ENCODE measurements at regions not wholly inside any gene's neighbourhood (a gene's known extent, or its start where the extent isn't known, plus 50 kb on each side); places are given as distances from the start of the nearest gene placed in this dataset.

DNA sequence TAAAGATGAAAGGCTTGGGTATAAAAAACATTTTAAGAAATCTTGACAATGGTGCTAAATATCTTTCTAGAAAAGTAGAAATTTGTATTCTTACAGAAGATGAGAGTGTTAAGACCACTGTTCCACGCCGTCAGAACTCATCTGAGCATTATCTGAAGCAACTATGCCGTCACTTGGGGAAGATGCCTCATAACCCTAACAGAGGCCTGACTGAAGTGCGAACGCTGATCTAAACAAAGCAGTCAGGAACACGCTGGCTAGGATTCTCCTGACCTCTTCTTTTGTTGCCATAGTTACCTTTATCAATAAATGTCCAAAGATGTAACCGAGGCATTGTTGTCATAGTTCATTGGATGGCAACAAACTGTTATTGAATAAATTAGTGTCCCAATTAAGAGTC is 612.4 kb downstream of the LTN1 start:
- H3K9me3 Mint-ChIP-seq: no peaks in the 10 kb centered on the region
- H3K36me3 Mint-ChIP-seq (ENCODE audit: low read depth): no peaks in the 10 kb centered on the region
- no peaks in the 10 kb centered on the region for H3K4me1 Mint-ChIP-seq (ENCODE audit: low read depth)
- H3K4me3 Mint-ChIP-seq: no peak overlapping the region
- intact Hi-C loops (cut with micrococcal nuclease): no loop called here
- no peak overlapping the region for H3K27ac Mint-ChIP-seq
- H3K27me3 Mint-ChIP-seq (ENCODE audit: low read depth): peaks cover 5% of the 10 kb centered on the region
- no peak for DNase-seq
- CTCF ChIA-PET: no interaction called here

DNA sequence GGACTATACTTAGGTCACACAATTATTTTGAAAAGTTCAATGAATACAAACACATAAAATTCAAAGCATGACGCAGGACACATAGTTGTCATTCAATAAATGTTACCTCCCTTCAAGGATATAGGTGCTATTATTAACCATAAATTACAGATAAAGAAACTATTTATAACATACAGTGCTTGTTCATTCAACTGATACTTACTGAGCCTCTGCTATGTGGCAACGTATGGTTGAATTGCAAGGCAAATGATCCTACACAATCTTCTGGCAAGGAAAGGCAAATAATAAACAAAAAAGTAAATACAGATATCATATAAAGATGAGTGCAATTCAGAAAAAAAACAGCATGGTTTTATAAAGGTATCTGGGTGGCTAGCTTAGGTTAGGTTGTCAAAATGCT is 614.7 kb downstream of the LTN1 start:
- no peak for DNase-seq
- CTCF ChIA-PET: no interaction called here
- Mint-ChIP-seq H3K4me3 (no peak overlapping the region), H3K36me3 (ENCODE audit: low read depth) (no peaks in the 10 kb centered on the region), H3K4me1 (ENCODE audit: low read depth) (no peaks in the 10 kb centered on the region), H3K27ac (no peak overlapping the region), H3K27me3 (ENCODE audit: low read depth) (peaks cover 5% of the 10 kb centered on the region), H3K9me3 (peaks cover 3% of the 10 kb centered on the region)
- intact Hi-C loops (cut with micrococcal nuclease): no loop called here

DNA sequence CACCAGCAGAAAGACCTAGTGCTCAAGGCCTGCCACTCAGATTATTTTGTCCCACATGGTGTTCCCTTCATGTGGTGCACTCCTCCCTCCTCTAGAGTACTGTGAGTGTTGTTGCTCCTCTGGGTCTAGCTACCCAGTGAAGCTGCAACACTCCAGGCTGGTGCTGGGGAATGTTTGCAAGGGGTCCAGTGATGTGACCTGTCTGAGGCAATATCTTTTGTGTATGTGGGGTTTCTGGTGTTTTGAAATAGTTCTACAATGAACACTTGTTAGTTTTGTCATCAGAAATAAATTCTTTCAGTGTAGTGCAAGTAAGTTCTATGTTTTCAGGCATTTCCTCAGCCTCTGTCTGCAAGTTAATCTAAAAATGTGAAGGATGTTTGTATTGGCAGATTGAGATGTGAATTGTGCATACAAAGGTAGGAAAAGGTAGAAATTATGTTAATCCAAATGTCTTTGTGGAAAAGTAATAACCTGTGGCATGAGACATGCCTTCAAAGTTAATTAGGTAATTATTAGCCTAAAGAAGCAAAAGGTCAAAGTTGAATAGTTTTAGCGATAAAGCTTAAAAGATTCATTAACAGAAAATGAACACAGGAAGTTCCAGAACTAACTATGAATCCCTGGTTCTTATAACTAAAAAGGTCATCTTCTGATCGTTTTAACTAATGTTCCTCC is 616.8 kb downstream of the LTN1 start:
- intact Hi-C loops (cut with micrococcal nuclease): no loop called here
- H3K4me3 Mint-ChIP-seq: no peak overlapping the region
- DNase-seq: no peak
- H3K36me3 Mint-ChIP-seq (ENCODE audit: low read depth): no peaks in the 10 kb centered on the region
- peaks cover 5% of the 10 kb centered on the region for H3K27me3 Mint-ChIP-seq (ENCODE audit: low read depth)
- no peaks in the 10 kb centered on the region for H3K4me1 Mint-ChIP-seq (ENCODE audit: low read depth)
- CTCF ChIA-PET: no interaction called here
- H3K27ac Mint-ChIP-seq: no peak overlapping the region
- H3K9me3 Mint-ChIP-seq: peaks cover 8% of the 10 kb centered on the region

GRCh38 chr21:28374881-28375280 is 617.8 kb downstream of the LTN1 start:
- CTCF ChIA-PET: no interaction called here
- Mint-ChIP-seq H3K4me1 (ENCODE audit: low read depth) (no peaks in the 10 kb centered on the region), H3K36me3 (ENCODE audit: low read depth) (no peaks in the 10 kb centered on the region), H3K27me3 (ENCODE audit: low read depth) (peaks cover 5% of the 10 kb centered on the region), H3K9me3 (peaks cover 8% of the 10 kb centered on the region), H3K4me3 (no peak overlapping the region), H3K27ac (no peak overlapping the region)
- no peak for DNase-seq
- intact Hi-C loops (cut with micrococcal nuclease): no loop called here

- intact Hi-C loops (cut with micrococcal nuclease): no loop called here
- no peak for DNase-seq
- no peaks in the 10 kb centered on the region for H3K36me3 Mint-ChIP-seq (ENCODE audit: low read depth)
- no peaks in the 10 kb centered on the region for H3K4me1 Mint-ChIP-seq (ENCODE audit: low read depth)
- H3K27me3 Mint-ChIP-seq (ENCODE audit: low read depth): peaks cover 5% of the 10 kb centered on the region
- no peak overlapping the region for H3K4me3 Mint-ChIP-seq
- peaks cover 8% of the 10 kb centered on the region for H3K9me3 Mint-ChIP-seq
- CTCF ChIA-PET: no interaction called here
- no peak overlapping the region for H3K27ac Mint-ChIP-seq
Observed at GRCh38 chr21:28371713-28372112, 621.0 kb downstream of the LTN1 start.

DNA sequence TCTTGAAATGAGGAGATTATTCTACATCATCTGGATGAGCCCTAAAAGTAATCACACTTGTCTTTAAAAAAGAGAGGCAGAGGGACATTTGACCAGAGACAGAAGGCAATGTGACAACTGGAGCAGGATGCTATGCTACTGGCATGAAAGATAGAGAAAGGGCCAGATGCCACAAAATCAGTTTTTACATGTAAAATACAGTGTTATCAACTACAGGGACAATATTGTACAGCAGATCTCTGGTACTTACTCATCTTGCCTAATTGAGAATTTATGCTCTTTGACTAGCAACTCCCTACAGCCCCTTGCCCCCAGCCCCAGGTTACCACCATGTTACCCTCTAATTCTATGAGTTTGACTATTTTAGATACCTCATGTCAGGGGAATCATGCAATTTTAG is 633.4 kb downstream of the LTN1 start:
- H3K27me3 Mint-ChIP-seq (ENCODE audit: low read depth): no peaks in the 10 kb centered on the region
- CTCF ChIA-PET: no interaction called here

GRCh38 chr21:28358702-28359101 is 634.0 kb downstream of the LTN1 start:
- CTCF ChIA-PET: no interaction called here
- intact Hi-C loops (cut with micrococcal nuclease): no loop called here

More for the DNA sequence above, 633.4 kb downstream of the LTN1 start:
- no peaks in the 10 kb centered on the region for H3K9me3 Mint-ChIP-seq
- H3K4me3 Mint-ChIP-seq: no peak overlapping the region
- H3K36me3 Mint-ChIP-seq (ENCODE audit: low read depth): no peaks in the 10 kb centered on the region
- intact Hi-C loops (cut with micrococcal nuclease): no loop called here
- H3K27ac Mint-ChIP-seq: no peak overlapping the region
- H3K4me1 Mint-ChIP-seq (ENCODE audit: low read depth): no peaks in the 10 kb centered on the region
- no peak for DNase-seq

GRCh38 chr21:28358170-28358569 is 634.5 kb downstream of the LTN1 start:
- CTCF ChIA-PET: no interaction called here
- Mint-ChIP-seq H3K36me3 (ENCODE audit: low read depth) (no peaks in the 10 kb centered on the region), H3K4me3 (no peak overlapping the region), H3K4me1 (ENCODE audit: low read depth) (no peaks in the 10 kb centered on the region), H3K27me3 (ENCODE audit: low read depth) (no peaks in the 10 kb centered on the region), H3K9me3 (no peaks in the 10 kb centered on the region), H3K27ac (no peak overlapping the region)
- intact Hi-C loops (cut with micrococcal nuclease): no loop called here
- DNase-seq: no peak

More at GRCh38 chr21:28358702-28359101, 634.0 kb downstream of the LTN1 start:
- DNase-seq: no peak
- H3K36me3 Mint-ChIP-seq (ENCODE audit: low read depth): no peaks in the 10 kb centered on the region
- H3K4me1 Mint-ChIP-seq (ENCODE audit: low read depth): no peaks in the 10 kb centered on the region
- H3K4me3 Mint-ChIP-seq: no peak overlapping the region
- H3K27me3 Mint-ChIP-seq (ENCODE audit: low read depth): no peaks in the 10 kb centered on the region
- no peaks in the 10 kb centered on the region for H3K9me3 Mint-ChIP-seq
- no peak overlapping the region for H3K27ac Mint-ChIP-seq

GRCh38 chr21:28357743-28358142 is 634.9 kb downstream of the LTN1 start:
- H3K27ac Mint-ChIP-seq: no peak overlapping the region
- CTCF ChIA-PET: no interaction called here
- H3K27me3 Mint-ChIP-seq (ENCODE audit: low read depth): no peaks in the 10 kb centered on the region
- no peaks in the 10 kb centered on the region for H3K4me1 Mint-ChIP-seq (ENCODE audit: low read depth)
- no peak for DNase-seq
- no peaks in the 10 kb centered on the region for H3K36me3 Mint-ChIP-seq (ENCODE audit: low read depth)
- intact Hi-C loops (cut with micrococcal nuclease): no loop called here
- H3K4me3 Mint-ChIP-seq: no peak overlapping the region
- H3K9me3 Mint-ChIP-seq: no peaks in the 10 kb centered on the region

GRCh38 chr21:28356422-28356821 is 636.3 kb downstream of the LTN1 start:
- Mint-ChIP-seq H3K9me3 (no peaks in the 10 kb centered on the region), H3K27me3 (ENCODE audit: low read depth) (no peaks in the 10 kb centered on the region), H3K4me3 (no peak overlapping the region), H3K36me3 (ENCODE audit: low read depth) (no peaks in the 10 kb centered on the region), H3K27ac (no peak overlapping the region), H3K4me1 (ENCODE audit: low read depth) (no peaks in the 10 kb centered on the region)
- intact Hi-C loops (cut with micrococcal nuclease): no loop called here
- CTCF ChIA-PET: interaction anchor here (0.7 kb wide), 1 partner anchor 123 kb away, joined by 3 read pairs; no protein-coding TSS in a partner anchor
- DNase-seq: no peak

GRCh38 chr21:28345934-28346333 is 646.7 kb downstream of the LTN1 start:
- CTCF ChIA-PET: no interaction called here
- Mint-ChIP-seq H3K9me3 (no peaks in the 10 kb centered on the region), H3K4me1 (ENCODE audit: low read depth) (no peaks in the 10 kb centered on the region), H3K27me3 (ENCODE audit: low read depth) (no peaks in the 10 kb centered on the region), H3K4me3 (no peak overlapping the region), H3K27ac (no peak overlapping the region), H3K36me3 (ENCODE audit: low read depth) (no peaks in the 10 kb centered on the region)
- intact Hi-C loops (cut with micrococcal nuclease): no loop called here
- DNase-seq: no peak

- CTCF ChIA-PET: no interaction called here
- Mint-ChIP-seq H3K4me1 (ENCODE audit: low read depth) (no peaks in the 10 kb centered on the region), H3K9me3 (no peaks in the 10 kb centered on the region), H3K27me3 (ENCODE audit: low read depth) (no peaks in the 10 kb centered on the region), H3K27ac (no peak overlapping the region), H3K4me3 (no peak overlapping the region), H3K36me3 (ENCODE audit: low read depth) (no peaks in the 10 kb centered on the region)
- DNase-seq: no peak
- intact Hi-C loops (cut with micrococcal nuclease): no loop called here
Observed at GRCh38 chr21:28344985-28345384, 647.7 kb downstream of the LTN1 start.

DNA sequence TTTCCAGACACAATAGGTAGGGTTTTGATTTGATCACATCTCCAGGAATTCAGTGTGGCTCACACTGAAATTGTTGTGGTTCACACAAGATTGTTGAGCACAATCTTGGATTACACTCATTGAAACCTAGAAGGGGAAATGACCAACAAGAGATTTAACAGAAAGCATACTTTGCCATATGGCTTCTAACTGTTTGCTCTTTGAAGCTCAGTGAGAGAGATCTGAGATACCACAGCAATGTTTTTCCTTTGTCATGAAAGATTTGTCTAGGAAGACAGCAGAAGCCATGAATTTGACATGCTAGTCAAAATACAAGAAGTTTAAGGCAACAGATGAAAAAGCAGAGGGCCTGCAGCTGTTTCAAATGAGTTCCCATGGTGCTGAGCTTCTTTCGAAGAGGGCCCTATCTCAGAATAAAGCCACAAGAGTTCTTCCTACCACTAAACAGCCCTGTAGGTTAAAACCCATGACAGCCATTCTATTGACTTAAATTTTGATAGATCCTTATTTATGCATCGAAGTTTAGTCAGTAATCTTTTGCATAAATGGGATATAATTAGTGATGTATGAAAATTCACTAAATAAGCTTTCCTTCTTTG is 650.4 kb downstream of the LTN1 start:
- intact Hi-C loops (cut with micrococcal nuclease): no loop called here
- no peaks in the 10 kb centered on the region for H3K4me1 Mint-ChIP-seq (ENCODE audit: low read depth)
- no peak for DNase-seq
- H3K27me3 Mint-ChIP-seq (ENCODE audit: low read depth): no peaks in the 10 kb centered on the region
- H3K27ac Mint-ChIP-seq: no peak overlapping the region
- H3K4me3 Mint-ChIP-seq: no peak overlapping the region
- no peaks in the 10 kb centered on the region for H3K9me3 Mint-ChIP-seq
- CTCF ChIA-PET: no interaction called here
- no peaks in the 10 kb centered on the region for H3K36me3 Mint-ChIP-seq (ENCODE audit: low read depth)

Data from activated naive CD4-positive, alpha-beta T cell treated with anti-CD3 and anti-CD28 coated beads for 36 hours (primary cell).